SK-N-SH treated with all-trans-retinoic acid at 6 μM for 48 hours (cell line): ENCODE measurements at regions not wholly inside any gene's neighbourhood (a gene's known extent, or its start where the extent isn't known, plus 50 kb on each side); places are given as distances from the start of the nearest gene placed in this dataset.

Experiments used
- ATAC-seq: fragments of 200-7000 bp; cut with Tn5 transposase; 3 replicates; pipeline ENCODE4 v1.9.1; 2020; ENCODE audit warnings: mild to moderate bottlenecking, moderate library complexity
- ARNTL ChIP-seq: fragments of 450-650 bp; formaldehyde crosslinking; IDR thresholded peaks from 2 replicates; pipeline ENCODE4 v1.5.0; 2020; ENCODE audit warnings: low read depth, mild to moderate bottlenecking, moderate library complexity, borderline replicate concordance
- BACH2 ChIP-seq: fragments of 250-450 bp; sonication (Bioruptor Pico); IDR thresholded peaks from 2 replicates; pipeline ENCODE4 v1.9.0; 2021; ENCODE audit warnings: mild to moderate bottlenecking, borderline replicate concordance
- CREB5 ChIP-seq: fragments of 250-450 bp; sonication (Bioruptor Pico); IDR thresholded peaks from 2 replicates; pipeline ENCODE4 v1.5.1; 2020; ENCODE audit warnings: low read depth, mild to moderate bottlenecking, moderate library complexity
- CSDC2 ChIP-seq: fragments of 250-450 bp; sonication (Bioruptor Pico); IDR thresholded peaks from 2 replicates; pipeline ENCODE4 v1.5.0; 2020; ENCODE audit warnings: mild to moderate bottlenecking, moderate library complexity
- ESRRG ChIP-seq: fragments of 250-450 bp; sonication (Bioruptor Pico); IDR thresholded peaks from 2 replicates; pipeline ENCODE4 v1.6.1; 2021; ENCODE audit warnings: mild to moderate bottlenecking
- GLIS3 ChIP-seq: fragments of 250-450 bp; sonication (Bioruptor Pico); IDR thresholded peaks from 2 replicates; pipeline ENCODE4 v1.5.0; 2020; ENCODE audit warnings: mild to moderate bottlenecking, moderate library complexity
- ISL1 ChIP-seq: fragments of 250-450 bp; sonication (Bioruptor Pico); IDR thresholded peaks from 2 replicates; pipeline ENCODE4 v2.1.2; 2022; ENCODE audit warnings: mild to moderate bottlenecking, moderate library complexity
- OSR1 ChIP-seq: fragments of 250-450 bp; sonication (Bioruptor Pico); IDR thresholded peaks from 2 replicates; pipeline ENCODE4 v1.8.0; 2022; ENCODE audit warnings: moderate library complexity, mild to moderate bottlenecking, inconsistent platforms
- PATZ1 ChIP-seq: fragments of 250-450 bp; sonication (Bioruptor Pico); IDR thresholded peaks from 2 replicates; pipeline ENCODE4 v1.8.0; 2020; ENCODE audit warnings: mild to moderate bottlenecking, moderate library complexity, borderline replicate concordance
- PPARA ChIP-seq: fragments of 250-450 bp; sonication (Bioruptor Pico); IDR thresholded peaks from 2 replicates; pipeline ENCODE4 v1.5.0; 2020; ENCODE audit warnings: mild to moderate bottlenecking, borderline replicate concordance
- SNAI2 ChIP-seq: fragments of 250-450 bp; sonication (Bioruptor Pico); IDR thresholded peaks from 2 replicates; pipeline ENCODE4 v1.5.0; 2020; ENCODE audit warnings: mild to moderate bottlenecking, moderate library complexity
- TCF4 ChIP-seq: fragments of 250-450 bp; sonication (Bioruptor Pico); IDR thresholded peaks from 2 replicates; pipeline ENCODE4 v1.8.0; 2021; ENCODE audit warnings: mild to moderate bottlenecking, moderate library complexity, borderline replicate concordance
- TOX ChIP-seq: fragments of 250-450 bp; sonication (Bioruptor Pico); IDR thresholded peaks from 2 replicates; pipeline ENCODE4 v1.8.0; 2021; ENCODE audit warnings: mild to moderate bottlenecking, moderate library complexity, borderline replicate concordance
- ZC3H10 ChIP-seq: fragments of 250-450 bp; sonication (Bioruptor Pico); IDR thresholded peaks from 2 replicates; pipeline ENCODE4 v1.5.1; 2021; ENCODE audit warnings: mild to moderate bottlenecking, moderate library complexity
- ZFP3 ChIP-seq: fragments of 250-450 bp; sonication (Bioruptor Pico); IDR thresholded peaks from 2 replicates; pipeline ENCODE4 v1.5.0; 2020; ENCODE audit warnings: mild to moderate bottlenecking, moderate library complexity
- ZFP30 ChIP-seq: fragments of 450-650 bp; formaldehyde crosslinking; IDR thresholded peaks from 2 replicates; pipeline ENCODE4 v1.5.0; 2022; ENCODE audit warnings: mild to moderate bottlenecking, moderate library complexity
- ZNF565 ChIP-seq: fragments of 450-650 bp; formaldehyde crosslinking; conservative IDR thresholded peaks from 2 replicates; pipeline ENCODE4 v1.5.0; 2020; ENCODE audit warnings: low read depth, mild to moderate bottlenecking, moderate library complexity
- TF ChIP-seq, protein P1 (sequence below): fragments of 250-450 bp; sonication (Bioruptor Pico); IDR thresholded peaks from 2 replicates; pipeline ENCODE4 v1.8.0; 2021; ENCODE audit warnings: low read depth, mild to moderate bottlenecking, moderate library complexity, borderline replicate concordance
- TF ChIP-seq, protein P2 (sequence below): fragments of 250-450 bp; sonication (Bioruptor Pico); IDR thresholded peaks from 2 replicates; pipeline ENCODE4 v1.5.1; 2021; ENCODE audit warnings: mild to moderate bottlenecking, moderate library complexity

DNA sequence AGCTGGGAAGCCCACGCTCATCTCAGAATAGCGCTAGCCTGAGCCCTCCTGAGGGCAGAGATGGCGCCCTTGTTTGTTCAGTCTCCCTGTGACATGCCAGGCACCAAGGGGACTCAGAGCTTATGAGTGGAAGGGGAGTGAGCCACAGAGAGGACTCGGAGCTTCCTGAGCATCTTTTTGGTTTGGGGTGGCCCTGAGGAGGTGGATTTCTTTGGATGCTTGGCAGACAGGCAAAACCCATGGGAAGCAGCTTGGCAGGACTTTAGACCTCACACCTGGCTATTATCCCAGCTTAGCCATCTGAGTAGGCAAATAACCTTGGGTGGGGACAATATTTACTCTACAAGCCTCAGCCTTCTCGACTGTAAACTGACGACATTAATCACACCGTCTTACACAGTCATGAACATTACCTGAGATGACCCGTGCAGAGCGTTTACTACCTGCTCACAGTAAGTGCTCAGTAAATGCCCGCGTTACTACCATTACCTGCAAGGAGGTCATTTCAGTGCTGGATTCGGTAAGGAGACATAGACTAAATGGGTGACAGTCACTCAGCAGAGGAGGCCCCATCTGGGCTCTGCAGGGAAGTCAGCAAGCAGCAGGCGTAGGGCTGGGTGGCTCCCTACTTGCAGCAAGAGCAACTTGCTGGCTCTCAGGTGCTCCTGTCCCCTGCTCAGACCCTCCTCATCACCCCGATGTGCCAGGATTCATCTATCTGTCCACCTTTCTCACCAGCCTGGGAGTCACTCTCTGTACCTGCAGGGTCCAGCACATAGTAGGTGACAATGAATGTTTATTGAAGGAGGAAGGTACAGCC is 54.9 kb downstream of the KLHDC7A start:
- no peak for TF ChIP-seq PATZ1
- no peak for TF ChIP-seq ZC3H10 (CRISPR knock-in tag)
- no peak for TF ChIP-seq PPARA (CRISPR knock-in tag)
- no peak for TF ChIP-seq SNAI2 (CRISPR knock-in tag)
- TF ChIP-seq ESRRG (CRISPR knock-in tag), result no peak
- no peak for TF ChIP-seq ZFP30 (CRISPR knock-in tag)
- no peak for TF ChIP-seq ZFP3 (CRISPR knock-in tag)
- no peak for TF ChIP-seq CREB5 (CRISPR knock-in tag)
- TF ChIP-seq, protein P1, sequence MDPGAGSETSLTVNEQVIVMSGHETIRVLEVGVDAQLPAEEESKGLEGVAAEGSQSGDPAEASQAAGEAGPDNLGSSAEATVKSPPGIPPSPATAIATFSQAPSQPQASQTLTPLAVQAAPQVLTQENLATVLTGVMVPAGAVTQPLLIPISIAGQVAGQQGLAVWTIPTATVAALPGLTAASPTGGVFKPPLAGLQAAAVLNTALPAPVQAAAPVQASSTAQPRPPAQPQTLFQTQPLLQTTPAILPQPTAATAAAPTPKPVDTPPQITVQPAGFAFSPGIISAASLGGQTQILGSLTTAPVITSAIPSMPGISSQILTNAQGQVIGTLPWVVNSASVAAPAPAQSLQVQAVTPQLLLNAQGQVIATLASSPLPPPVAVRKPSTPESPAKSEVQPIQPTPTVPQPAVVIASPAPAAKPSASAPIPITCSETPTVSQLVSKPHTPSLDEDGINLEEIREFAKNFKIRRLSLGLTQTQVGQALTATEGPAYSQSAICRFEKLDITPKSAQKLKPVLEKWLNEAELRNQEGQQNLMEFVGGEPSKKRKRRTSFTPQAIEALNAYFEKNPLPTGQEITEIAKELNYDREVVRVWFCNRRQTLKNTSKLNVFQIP (CRISPR knock-in tag), result no peak
- TF ChIP-seq, protein P2, sequence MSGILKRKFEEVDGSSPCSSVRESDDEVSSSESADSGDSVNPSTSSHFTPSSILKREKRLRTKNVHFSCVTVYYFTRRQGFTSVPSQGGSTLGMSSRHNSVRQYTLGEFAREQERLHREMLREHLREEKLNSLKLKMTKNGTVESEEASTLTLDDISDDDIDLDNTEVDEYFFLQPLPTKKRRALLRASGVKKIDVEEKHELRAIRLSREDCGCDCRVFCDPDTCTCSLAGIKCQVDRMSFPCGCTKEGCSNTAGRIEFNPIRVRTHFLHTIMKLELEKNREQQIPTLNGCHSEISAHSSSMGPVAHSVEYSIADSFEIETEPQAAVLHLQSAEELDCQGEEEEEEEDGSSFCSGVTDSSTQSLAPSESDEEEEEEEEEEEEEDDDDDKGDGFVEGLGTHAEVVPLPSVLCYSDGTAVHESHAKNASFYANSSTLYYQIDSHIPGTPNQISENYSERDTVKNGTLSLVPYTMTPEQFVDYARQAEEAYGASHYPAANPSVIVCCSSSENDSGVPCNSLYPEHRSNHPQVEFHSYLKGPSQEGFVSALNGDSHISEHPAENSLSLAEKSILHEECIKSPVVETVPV, result no peak
- no peak for TF ChIP-seq ISL1 (CRISPR knock-in tag)
- TF ChIP-seq TOX (CRISPR knock-in tag), result no peak
- no peak for TF ChIP-seq TCF4 (CRISPR knock-in tag)
- TF ChIP-seq ZNF565, result no peak
- no peak for ATAC-seq

GRCh38 chr1:18536356-18536755 is 55.6 kb downstream of the KLHDC7A start:
- no peak for TF ChIP-seq PATZ1
- TF ChIP-seq ZFP30 (CRISPR knock-in tag), result no peak
- TF ChIP-seq GLIS3, result no peak
- TF ChIP-seq TOX (CRISPR knock-in tag), result no peak
- TF ChIP-seq, protein P1 (CRISPR knock-in tag), result no peak
- TF ChIP-seq BACH2, result no peak
- no peak for TF ChIP-seq CSDC2
- TF ChIP-seq ARNTL (CRISPR knock-in tag), result no peak
- TF ChIP-seq SNAI2 (CRISPR knock-in tag), result no peak
- TF ChIP-seq, protein P2, result no peak
- TF ChIP-seq CREB5 (CRISPR knock-in tag), result no peak
- no peak for TF ChIP-seq OSR1 (CRISPR knock-in tag)
- TF ChIP-seq ZNF565, result no peak

More at GRCh38 chr1:18536356-18536755, 55.6 kb downstream of the KLHDC7A start:
- no peak for ATAC-seq
